NB4 (cell line): ENCODE measurements at regions not wholly inside any gene's neighbourhood (a gene's known extent, or its start where the extent isn't known, plus 50 kb on each side); places are given as distances from the start of the nearest gene placed in this dataset.

ENCODE experiments used
- CTCF ChIP-seq: IDR thresholded peaks from one replicate; pipeline ENCODE4 v1.5.1; 2012; ENCODE audit warnings: low read depth, low read length
- POLR2A ChIP-seq: IDR thresholded peaks from 2 replicates; pipeline ENCODE4 v1.6.1; 2011; ENCODE audit warnings: mild to moderate bottlenecking; ENCODE audit not compliant: insufficient read length; ENCODE audit errors: extremely low read depth

GRCh38 chr13:111506125-111506524 lies 185.7 kb downstream of the TEX29 start:
- TF ChIP-seq CTCF (no peak), POLR2A (no peak)
